ENCODE measurements at regions not wholly inside any gene's neighbourhood (a gene's known extent, or its start where the extent isn't known, plus 50 kb on each side); places are given as distances from the start of the nearest gene placed in this dataset.

DNA sequence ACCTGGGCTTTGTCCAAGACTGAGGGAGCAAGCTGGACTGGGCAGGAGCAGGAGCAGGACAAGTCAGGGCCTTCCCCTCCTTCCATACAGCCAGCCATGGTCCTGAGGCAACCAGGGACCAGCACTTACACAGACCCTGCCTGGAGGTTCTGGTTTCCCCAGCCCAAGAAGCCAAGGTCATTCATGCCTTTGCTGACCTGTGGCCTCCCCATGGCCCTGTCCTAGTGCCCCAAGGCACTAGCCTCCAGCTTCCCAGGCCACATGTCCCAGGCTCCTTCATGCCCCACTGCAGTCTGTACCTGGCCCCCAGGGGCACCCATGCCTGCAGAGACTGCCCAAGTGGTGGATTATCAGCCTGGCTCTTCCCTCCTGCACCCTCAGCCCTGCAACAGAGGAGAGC lies 243.9 kb downstream of the TOMM20 start:
- DNase-seq (ENCODE audit: low read depth, low spot score) = no peak

DNA sequence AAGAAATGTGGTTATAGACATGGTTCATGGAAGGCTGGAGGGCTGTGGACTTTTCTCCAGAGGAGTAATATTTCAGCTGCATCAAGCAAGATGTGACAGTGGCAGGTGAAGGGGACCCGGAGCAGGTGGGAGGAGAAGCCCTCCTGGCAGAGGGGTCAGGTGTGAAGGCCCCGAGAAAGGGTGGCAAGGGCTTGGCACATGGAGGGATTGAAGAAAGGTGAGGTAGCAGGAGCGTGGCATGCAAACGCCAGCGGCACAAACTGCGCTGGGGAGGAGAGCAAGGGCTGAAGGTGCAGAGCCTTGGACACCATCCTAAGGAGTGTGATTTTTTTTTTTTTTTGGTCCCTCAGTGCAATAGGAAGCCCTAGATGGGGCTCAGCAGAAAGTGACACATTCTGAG lies 244.6 kb downstream of the TOMM20 start:
- DNase-seq (ENCODE audit: low read depth, low spot score) = no peak

DNA sequence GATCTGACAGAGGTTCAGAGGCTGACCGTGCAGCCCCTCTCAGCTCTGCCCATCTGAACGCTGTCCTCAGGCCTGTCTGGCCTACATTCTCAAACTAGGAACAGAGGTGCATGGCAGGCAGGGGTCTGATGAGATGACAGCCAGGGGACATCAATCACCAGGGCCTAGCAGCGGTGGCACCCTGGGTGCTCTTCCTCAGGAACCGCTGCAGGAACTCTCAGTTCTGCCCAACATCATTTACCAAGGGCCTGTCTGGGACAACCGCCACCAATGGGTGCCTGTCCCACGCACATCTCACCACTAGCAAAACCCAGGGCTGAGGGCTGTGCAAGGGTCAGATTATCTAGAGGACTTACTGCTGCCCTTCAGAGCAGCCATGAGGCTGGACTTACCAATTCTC lies 245.7 kb downstream of the TOMM20 start:
- DNase-seq (ENCODE audit: low read depth, low spot score) = no peak

DNA sequence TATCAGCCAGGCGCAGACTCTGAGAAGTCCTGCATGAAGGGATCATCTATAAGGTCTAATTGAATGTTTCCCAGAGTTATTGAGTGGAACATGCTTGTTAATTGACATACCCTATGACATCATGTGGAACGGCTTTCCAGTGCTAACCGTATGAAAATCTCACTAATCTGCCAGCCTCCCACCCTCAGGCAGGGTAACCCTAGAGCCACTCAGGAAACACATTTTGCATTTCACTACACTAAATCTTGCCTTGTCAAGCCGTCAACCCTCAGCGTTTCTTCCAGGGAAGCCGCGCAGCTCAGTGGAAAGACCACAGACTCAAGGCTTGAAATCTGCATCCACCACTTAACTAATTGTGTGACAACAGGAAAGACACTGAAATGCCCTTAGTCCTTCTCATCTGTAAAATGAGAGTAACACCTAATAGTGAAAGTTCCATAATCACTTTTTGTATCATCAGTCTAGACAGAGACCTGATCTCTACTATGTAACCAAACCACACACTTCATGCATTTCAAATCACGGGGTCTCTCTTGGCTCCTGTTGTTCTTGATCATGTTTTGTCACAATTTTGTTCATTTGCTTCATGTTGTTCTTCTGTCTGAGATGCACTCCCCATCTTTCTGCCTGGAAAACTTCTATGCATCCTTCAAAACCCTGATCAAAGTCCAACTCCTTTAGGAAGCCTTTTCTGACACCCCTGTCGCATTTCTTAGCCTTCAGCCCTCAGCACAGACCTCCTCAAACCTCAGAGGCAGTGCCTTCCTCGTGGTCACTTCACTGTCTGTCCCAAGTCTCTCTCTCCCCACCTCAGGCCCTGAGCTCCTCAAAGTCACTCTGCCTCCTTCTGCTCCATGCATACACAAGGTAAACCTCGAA lies 246.5 kb downstream of the TOMM20 start:
- DNase-seq (ENCODE audit: low read depth, low spot score) = no peak

DNA sequence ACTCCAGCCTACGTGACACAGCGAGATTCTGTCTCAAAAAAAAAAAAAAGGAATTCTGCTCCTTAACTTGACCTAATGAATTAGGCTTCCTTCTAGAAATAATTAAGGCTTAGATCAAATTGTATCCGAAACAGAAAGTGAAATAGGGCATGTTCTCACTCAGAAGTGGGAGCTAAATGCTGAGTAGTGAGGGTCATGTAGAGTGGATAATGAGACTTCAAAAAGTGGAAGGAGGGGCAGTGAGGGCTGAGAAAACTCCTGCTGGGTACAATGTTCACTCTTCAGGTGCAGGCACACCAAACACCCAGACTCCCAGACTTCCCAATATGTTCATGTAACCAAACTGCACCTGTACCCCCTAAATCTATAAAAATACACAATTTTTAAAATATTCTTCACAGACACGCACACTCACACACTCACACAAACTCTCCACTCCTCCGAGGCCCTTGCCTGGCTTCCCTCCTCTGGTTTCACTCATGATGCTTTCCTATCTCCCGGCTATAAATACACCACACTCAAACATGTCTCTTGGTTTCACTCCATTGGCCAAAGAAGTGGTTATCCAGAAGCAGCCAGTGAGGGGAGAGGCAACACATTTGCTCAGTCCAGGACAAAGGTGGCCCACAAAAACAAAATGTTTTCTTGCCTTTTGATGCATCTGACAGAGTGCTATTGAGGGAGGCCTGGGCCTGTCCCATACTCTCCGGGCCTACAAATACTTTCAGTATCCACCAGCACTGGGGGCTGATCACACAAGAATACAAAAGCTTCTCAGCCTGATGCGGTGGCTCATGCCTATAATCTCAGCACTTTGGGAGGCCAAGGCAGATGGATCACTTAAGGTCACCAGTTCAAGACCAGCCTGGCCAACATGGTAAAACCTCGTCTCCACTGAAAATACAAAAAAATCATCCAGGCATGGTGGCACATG lies 249.2 kb downstream of the TOMM20 start:
- DNase-seq (ENCODE audit: low read depth, low spot score) = no peak

DNA sequence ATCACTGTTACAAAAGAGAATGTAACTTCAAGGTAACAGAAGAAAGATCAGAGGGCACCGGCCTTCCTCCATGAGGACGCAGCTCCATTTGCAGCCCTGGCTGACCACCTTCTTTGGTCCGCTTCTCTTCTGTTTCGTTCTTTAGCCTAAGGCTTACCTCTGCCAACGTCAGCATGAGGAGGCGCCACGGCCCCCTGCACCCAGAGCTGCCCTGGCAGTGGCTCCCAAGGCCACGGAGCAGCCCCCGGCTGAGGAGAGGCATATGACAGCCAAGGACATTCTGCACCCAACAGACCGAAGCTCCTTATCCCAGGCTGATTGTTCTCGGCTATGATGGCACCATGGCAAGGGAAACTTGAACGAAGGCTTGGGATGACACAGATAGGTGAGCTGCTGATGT lies 250.3 kb downstream of the TOMM20 start:
- no peak for DNase-seq (ENCODE audit: low read depth, low spot score)

DNA sequence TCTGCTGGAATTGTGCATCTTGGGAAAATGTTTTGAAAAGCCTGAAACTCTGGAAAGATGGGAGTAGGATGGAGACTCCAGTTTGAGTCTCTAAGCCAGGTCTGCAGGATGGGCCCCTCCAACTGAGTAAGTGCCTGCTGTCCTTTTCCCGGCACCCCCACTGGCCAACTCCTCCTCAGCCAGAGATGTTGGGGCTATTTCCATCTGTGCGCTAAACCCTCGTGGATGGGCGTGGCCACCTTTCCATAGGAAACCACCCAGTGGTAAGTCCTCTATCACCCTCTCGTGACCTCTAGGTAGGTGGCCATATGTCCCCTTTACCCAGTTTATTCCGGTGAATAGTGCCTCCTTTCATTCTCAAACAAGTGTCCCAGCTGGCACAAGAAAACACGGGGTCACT lies 250.9 kb downstream of the TOMM20 start:
- DNase-seq (ENCODE audit: low read depth, low spot score) = no peak

DNA sequence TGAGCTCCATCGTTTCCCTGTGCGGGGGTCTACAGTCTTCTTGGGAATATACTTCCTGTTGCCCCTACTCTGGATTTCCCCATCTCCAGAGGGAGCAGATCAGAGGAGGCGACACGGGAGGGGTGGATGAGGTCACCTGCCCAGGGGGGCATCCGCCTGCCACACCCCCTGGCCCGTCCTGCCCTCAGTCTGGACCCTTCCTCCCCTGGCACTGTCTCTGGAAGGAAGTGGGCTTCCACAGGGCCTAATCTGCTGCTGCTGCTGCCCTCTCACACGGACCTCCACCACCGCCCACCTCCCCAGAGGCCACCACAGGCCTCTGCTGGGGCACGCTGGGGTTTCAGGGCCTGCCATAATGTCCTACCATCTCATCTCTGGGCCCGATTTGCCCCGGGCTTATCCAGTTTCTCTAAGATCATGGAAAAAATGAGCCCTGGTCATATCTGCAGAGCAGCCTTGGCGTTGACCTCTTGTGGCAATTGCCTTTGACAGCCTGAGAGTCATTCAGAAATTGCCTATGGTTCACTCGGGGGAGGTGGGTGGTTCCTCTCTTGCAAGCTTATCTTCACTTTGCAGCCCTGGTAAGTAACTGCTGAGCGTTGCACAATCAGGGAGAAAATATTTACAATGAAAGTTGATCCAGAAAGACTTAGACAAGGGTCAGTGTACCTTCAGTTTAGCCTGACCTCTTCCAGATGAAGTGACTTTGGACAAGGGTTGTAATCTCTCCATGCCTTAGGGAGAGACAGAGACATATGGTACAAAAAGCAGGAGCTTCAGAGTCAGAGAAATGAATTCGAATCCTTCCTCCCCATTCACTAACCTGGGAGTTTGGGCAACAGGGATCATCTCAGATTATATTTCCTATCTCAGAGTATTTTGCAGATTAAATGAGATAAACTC lies 252.4 kb downstream of the TOMM20 start:
- DNase-seq (ENCODE audit: low read depth, low spot score) = no peak

DNA sequence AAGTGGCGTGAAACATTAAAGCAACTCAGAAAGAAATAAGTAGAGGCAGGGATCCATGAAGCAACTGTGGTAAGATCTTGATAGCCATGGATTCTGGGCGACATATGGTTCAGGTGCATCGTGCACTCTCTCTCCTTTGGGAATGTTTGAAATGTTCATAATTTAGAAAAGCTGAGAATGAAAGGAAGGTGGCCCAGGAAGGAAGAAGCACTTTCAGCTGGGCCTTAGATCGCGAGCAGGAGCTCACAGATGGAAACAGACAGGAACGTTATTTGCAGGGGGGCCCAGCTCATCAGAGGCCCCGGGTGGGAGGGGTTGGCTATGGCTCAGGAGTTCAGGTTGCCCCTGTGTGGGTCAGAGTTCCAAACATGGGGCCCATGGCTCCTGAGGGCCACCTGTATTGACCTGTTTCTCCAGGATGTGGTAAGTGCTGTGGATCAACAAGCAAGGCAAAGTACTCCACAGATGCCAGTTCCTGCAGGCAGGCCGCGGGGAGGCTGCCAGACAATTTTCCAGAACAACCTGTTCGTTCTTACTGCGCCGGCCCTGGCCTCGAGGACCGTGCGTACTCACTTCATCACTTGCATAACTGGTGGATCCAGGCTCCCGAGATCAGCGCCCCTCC lies 253.2 kb downstream of the TOMM20 start:
- no peak for DNase-seq (ENCODE audit: low read depth, low spot score)

DNA sequence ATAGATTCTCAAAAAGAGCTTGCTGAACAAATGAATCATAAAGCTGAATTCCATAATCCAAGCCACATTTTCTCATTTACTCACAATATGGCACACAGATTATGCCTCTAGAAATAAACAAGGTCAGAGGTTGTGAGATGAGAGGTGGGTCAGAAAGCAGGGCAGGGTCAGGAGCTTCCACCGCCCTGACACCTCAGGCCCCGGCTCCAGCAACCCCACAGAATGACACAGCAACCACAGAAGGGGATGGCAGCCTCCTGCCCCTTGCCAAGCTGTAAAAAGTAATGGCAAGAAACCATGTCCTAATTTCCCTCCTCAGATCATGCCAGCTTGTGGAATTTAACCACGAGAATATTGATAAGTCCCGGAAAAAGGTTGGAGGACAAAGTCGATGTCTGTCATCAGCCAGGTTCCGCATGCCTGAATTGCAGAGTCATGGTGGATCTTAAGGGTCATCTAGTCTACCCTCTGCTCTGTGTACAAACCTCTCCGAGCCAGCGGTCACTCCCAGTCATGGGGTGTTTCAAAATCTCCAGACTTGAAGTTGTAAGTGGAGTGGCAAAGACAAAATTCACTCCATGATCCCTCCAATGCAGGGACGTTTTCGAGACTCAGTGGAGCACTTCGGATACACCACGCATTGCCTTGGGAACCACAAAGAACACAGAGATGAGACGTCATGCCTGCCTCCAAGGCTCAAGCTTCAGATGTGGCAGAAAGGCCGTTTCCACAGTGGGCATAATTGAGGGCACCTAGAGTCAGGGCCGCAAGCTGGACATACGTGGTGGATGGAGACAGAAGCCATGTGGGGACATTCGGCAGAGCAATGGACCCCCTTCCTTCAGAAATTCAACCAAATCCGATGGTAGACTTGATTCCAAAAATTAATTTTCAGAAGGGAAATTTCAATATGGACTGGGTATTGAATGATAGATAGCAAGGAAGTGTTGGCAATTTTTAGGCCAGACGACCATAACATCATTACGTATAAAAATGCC lies 254.0 kb downstream of the TOMM20 start:
- no peak for DNase-seq (ENCODE audit: low read depth, low spot score)

DNA sequence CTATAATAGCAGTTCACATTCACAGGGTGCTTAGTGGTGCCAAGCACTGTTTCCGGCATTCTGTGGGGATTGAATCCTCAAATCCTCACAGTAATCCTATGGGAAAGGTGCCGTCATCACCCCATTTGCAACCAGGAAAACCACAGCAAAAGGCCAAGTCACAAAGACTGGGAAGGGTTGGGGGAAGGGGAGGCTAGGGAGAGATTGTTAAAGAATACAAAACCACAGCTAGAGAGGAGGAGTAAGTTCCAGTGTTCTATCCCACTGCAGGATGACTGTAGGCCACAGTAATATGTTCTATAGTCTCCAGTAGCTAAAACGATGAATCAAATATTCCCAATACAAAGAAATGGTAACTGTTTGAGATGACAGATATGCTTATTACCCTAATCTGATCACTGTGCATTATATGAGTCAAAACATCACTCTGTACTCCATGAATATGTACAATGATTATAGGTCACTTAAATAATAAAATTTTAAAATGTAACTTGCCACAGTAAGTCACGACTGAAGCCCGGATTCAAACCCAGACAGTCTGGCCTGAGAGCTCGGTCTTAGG lies 256.8 kb downstream of the TOMM20 start:
- no peak for DNase-seq (ENCODE audit: low read depth, low spot score)

DNA sequence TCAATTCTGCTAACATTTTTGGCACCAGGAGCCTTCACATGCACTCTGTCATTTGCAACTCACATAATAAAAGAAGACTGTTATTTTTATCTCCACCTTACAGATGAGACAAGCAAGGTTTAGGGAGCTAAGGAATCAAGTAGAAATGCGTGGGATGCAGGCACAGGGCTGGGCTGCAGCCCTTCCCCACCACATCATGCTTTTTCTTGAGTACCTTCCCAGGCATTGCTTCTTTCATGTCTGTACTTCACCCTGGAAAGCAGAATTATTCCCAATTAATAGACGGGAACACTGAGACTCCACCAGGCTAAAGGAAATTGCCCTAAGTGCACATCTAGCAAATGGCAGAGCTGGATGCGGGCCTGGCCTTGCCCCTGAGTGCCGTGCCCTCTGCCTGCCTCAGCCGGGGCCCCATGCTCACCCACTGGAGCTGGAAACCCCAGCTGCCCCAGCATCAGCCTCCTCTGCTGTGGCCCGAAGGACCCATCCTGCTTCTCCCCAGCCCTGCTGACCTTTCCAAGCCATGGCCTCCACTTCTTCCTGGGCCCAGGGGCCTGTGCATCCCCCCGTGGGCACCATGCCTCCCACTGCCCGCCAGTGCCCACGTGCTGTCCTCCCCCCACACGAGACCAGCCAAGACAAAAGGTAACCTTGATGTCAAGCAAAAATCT lies 257.5 kb downstream of the TOMM20 start:
- no peak for DNase-seq (ENCODE audit: low read depth, low spot score)

DNA sequence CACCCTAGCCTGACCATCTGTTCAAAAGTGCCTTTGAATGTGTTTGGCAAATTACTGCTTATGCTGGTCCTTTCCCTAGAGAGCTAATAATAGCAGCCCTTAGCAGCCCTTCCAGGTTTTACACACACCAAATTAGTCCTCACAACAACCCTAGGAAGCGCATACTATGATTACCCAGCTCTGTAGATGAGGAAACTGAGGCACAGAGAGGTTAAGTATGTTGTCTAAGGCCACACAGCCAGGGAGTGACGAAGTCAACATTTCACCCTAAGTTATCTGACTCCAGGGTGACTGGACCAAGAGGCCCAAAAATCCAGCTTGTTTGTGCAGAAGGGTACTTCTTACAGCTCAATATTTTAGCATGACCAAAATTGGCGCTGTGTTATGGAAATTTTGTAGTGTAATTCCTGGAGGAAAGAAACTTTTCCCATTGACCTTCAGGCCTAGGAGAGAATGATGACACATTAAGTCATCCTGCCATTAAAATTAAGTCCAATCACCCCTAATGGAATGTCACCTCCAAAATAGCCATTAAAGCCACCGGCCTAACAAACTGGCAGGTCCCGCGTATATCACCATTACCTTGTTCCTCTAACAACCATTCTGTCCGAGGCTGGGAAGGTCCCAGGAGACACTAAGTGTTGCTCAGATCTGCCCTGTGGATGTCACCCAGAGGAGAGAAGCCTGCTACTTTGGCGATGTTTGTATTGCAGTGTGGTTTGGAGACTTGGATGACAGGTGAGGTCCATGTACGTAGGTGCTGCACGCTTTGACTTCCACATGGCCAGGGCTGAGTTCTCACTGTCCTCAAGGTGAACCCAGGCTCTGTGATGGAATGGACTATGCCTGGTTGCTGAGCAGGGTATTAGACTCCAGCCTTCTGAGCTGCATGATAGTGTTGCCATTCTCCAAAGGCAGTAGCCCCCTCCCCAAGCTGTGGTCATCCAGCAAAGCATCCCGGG lies 258.3 kb downstream of the TOMM20 start:
- no peak for DNase-seq (ENCODE audit: low read depth, low spot score)

DNA sequence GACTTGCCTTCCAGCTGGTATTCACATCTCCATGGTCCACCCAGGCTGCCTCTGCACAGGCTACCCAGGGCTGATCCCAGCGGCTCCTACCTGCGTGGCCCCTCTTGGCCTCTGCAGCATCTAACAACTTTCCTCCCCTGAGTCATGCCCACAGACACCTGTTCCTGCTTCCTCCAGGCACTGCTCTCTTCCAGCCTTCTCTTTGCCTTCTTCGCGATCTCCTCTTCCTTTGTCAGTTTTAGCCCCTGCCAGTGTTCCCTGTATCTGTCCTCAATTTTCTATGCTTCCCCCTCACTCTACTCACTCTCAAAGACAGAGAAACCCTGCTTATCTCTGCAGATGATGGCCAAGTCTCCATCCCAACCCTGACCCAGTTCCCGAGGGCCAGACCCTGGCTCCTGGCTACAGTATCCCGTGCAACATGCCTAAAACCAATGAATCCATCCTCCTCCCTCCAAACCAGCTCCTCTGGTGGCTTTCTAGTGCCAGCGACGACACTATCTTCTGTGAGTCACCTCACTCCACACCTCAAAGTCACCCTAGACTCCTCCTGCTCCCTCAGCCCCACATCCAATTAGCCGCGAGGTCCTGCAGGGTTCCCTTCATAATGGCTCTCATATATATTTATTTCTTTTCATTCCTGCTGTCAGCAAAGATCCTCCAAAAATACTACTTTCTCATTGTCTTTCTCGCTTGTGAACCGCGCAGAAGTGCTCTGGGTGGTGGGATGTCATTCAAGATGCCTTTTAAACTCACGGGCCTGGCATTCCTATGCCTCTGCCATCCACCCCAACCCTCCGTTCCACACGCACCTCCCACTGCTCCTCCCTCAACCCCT lies 259.2 kb downstream of the TOMM20 start:
- no peak for DNase-seq (ENCODE audit: low read depth, low spot score)

DNA sequence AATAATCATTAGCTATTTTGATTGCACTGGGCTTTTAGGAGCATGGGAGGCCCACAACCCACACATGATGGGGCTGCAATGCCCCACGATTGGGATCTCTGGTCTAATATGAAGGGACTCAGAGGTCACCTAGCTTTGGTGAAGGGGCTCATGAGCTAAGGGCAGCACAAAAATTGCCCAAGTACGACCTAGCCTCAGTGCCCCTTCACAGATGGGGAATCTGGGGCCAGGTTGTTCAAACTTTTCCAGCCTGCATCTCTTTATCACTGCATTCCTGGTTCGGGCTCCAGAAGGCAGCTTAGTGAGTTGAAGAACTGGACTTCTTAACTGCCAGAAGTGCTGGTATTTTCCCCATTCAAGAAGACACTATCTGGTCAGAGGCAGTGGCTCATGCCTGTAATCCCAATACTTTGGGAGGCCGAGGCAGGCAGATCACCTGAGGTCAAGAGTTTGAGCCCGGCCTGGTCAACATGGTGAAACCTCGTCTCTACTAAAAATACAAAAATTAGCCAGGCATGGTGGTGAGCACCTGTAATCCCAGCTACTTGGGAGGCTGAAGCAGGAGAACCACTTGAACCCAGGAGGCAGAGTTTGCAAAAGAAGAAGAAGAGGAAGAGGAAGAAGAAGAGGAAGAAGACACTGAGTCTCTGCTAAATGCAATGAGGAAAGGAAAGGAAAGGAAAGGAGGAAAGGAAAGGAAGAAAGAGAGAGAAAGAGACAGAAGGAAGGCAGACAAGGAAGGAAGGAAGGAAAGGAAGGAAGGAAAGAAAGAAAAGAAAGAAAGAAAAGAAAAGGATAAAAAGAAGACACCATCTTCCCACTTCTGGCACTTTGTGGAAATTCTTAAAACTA lies 258.5 kb upstream of the IRF2BP2 start:
- DNase-seq (ENCODE audit: low read depth, low spot score) = no peak

Data from smooth muscle cell of the brain vasculature (primary cell).